Right atrium auricular region (tissue), 2 donors: ENCODE measurements at regions not wholly inside any gene's neighbourhood (a gene's known extent, or its start where the extent isn't known, plus 50 kb on each side); places are given as distances from the start of the nearest gene placed in this dataset.

Source experiments
- DNase-seq: peaks from one replicate; pipeline ENCODE4 v3.0.0-alpha.2; 2019; ENCODE audit warnings: low spot score
- H3K27ac ChIP-seq, 2 donors: fragments of 200-600 bp; sonication (generic); 1 replicate in 1 of 2; 2 replicates in 1 of 2; pipeline ENCODE4 v1.5.1; 2016 to 2019
- H3K27me3 ChIP-seq, 2 donors: fragments of 200-600 bp; sonication (generic); one replicate each; pipeline versions ENCODE4 v1.5.1 to v1.6.0; 2017 to 2019
- H3K36me3 ChIP-seq: fragments of 200-600 bp; sonication (generic); one replicate; pipeline ENCODE4 v1.5.1; 2016
- H3K4me1 ChIP-seq, 2 donors: fragments of 200-600 bp; sonication (generic); one replicate each; pipeline versions ENCODE4 v1.5.1 to v1.6.0; 2017 to 2019
- H3K4me3 ChIP-seq, 2 donors: fragments of 200-600 bp; sonication (generic); 1 replicate in 1 of 2; 2 replicates in 1 of 2; pipeline ENCODE4 v1.5.1; 2017 to 2019; ENCODE audit warnings: mild to moderate bottlenecking in 1 of 2, moderate library complexity in 1 of 2
- H3K9me3 ChIP-seq, 2 donors: fragments of 200-600 bp; sonication (generic); one replicate each; pipeline ENCODE4 v1.5.1; 2019
- TF ChIP-seq, protein P1 (sequence below), 2 donors: fragments of 200-600 bp; sonication (generic); IDR thresholded peaks; one replicate each; pipeline ENCODE4 v1.5.1; 2019; ENCODE audit warnings: antibody characterized with exemption in 2 of 2

GRCh38 chr12:67816269-67816668 is 167.7 kb downstream of the DYRK2 start:
- H3K4me3 ChIP-seq = no peak overlapping the region
- H3K4me1 ChIP-seq = no peaks in the 10 kb centered on the region
- H3K27me3 ChIP-seq = no peaks in the 10 kb centered on the region
- TF ChIP-seq, protein P1, sequence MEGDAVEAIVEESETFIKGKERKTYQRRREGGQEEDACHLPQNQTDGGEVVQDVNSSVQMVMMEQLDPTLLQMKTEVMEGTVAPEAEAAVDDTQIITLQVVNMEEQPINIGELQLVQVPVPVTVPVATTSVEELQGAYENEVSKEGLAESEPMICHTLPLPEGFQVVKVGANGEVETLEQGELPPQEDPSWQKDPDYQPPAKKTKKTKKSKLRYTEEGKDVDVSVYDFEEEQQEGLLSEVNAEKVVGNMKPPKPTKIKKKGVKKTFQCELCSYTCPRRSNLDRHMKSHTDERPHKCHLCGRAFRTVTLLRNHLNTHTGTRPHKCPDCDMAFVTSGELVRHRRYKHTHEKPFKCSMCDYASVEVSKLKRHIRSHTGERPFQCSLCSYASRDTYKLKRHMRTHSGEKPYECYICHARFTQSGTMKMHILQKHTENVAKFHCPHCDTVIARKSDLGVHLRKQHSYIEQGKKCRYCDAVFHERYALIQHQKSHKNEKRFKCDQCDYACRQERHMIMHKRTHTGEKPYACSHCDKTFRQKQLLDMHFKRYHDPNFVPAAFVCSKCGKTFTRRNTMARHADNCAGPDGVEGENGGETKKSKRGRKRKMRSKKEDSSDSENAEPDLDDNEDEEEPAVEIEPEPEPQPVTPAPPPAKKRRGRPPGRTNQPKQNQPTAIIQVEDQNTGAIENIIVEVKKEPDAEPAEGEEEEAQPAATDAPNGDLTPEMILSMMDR (IDR thresholded peaks at IDR 0.05) = no peak
- H3K9me3 ChIP-seq = peaks cover 0 to 13% of the 10 kb centered on the region in 2 donors
- no peak overlapping the region for H3K27ac ChIP-seq
- no peak for DNase-seq
- no peaks in the 10 kb centered on the region for H3K36me3 ChIP-seq

- no peaks in the 10 kb centered on the region for H3K36me3 ChIP-seq
- H3K9me3 ChIP-seq = peaks cover 0 to 13% of the 10 kb centered on the region in 2 donors
- peak overlapping the region in 1 of 2 donors; percentile 45 for H3K27ac ChIP-seq
- H3K4me3 ChIP-seq = no peak overlapping the region
- H3K27me3 ChIP-seq = no peaks in the 10 kb centered on the region
- TF ChIP-seq, protein P1 (IDR thresholded peaks at IDR 0.05) = no peak
- H3K4me1 ChIP-seq = no peaks in the 10 kb centered on the region
- no peak for DNase-seq
Measured at GRCh38 chr12:67818459-67818903, 169.9 kb downstream of the DYRK2 start.

GRCh38 chr12:67819902-67820301 is 169.3 kb upstream of the IFNG-AS1 start:
- H3K27me3 ChIP-seq = no peaks in the 10 kb centered on the region
- no peaks in the 10 kb centered on the region for H3K36me3 ChIP-seq
- H3K27ac ChIP-seq = peak overlapping the region in 1 of 2 donors; percentile 23
- H3K4me3 ChIP-seq = no peak overlapping the region
- H3K9me3 ChIP-seq = peaks cover 0 to 13% of the 10 kb centered on the region in 2 donors
- H3K4me1 ChIP-seq = no peaks in the 10 kb centered on the region
- TF ChIP-seq, protein P1 (IDR thresholded peaks at IDR 0.05) = no peak
- no peak for DNase-seq

GRCh38 chr12:67820694-67821093 is 168.6 kb upstream of the IFNG-AS1 start:
- TF ChIP-seq, protein P1 (IDR thresholded peaks at IDR 0.05) = no peak
- Histone ChIP-seq H3K9me3 (peaks cover 0 to 10% of the 10 kb centered on the region in 2 donors), H3K36me3 (no peaks in the 10 kb centered on the region), H3K4me1 (no peaks in the 10 kb centered on the region), H3K4me3 (no peak overlapping the region), H3K27me3 (no peaks in the 10 kb centered on the region), H3K27ac (peak overlapping the region in 1 of 2 donors; percentile 23)
- DNase-seq = no peak

GRCh38 chr12:67822826-67823225 is 166.4 kb upstream of the IFNG-AS1 start:
- DNase-seq = no peak
- TF ChIP-seq, protein P1 (IDR thresholded peaks at IDR 0.05) = no peak
- H3K36me3 ChIP-seq = no peaks in the 10 kb centered on the region
- H3K27ac ChIP-seq = no peak overlapping the region
- no peak overlapping the region for H3K4me3 ChIP-seq
- H3K4me1 ChIP-seq = peaks cover 0 to 17% of the 10 kb centered on the region in 2 donors
- H3K9me3 ChIP-seq = no peaks in the 10 kb centered on the region
- no peaks in the 10 kb centered on the region for H3K27me3 ChIP-seq

DNA sequence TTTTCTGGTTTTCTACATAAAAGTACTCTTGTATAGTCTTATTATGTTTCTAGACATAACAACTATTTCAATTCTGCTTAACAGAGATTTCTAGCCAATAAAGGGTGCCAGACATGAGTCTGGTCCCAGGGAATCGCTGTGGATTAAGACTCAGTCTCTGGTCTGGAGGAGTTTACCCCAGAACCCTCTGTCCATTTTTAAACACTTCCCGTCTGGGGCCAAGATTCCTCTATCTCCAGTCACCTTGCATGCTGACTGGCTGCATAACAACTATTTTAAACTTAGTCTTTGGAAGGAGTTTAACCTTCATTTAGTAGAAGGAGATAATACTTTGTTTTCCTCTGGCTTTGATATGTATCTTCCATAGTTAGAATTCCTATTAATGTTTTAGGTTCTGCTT is 163.1 kb upstream of the IFNG-AS1 start:
- Histone ChIP-seq H3K27me3 (no peaks in the 10 kb centered on the region), H3K36me3 (no peaks in the 10 kb centered on the region), H3K27ac (peak overlapping the region in 1 of 2 donors; percentile 92), H3K9me3 (no peaks in the 10 kb centered on the region), H3K4me1 (peaks cover 0 to 25% of the 10 kb centered on the region in 2 donors), H3K4me3 (no peak overlapping the region)
- TF ChIP-seq, protein P1 (IDR thresholded peaks at IDR 0.05) = no peak
- DNase-seq = no peak
